PFSK-1 (cell line): ENCODE measurements at regions not wholly inside any gene's neighbourhood (a gene's known extent, or its start where the extent isn't known, plus 50 kb on each side); places are given as distances from the start of the nearest gene placed in this dataset.

ENCODE experiments used
- FOXP2 ChIP-seq: optimal IDR thresholded peaks from 2 replicates; pipeline ENCODE3; 2011; ENCODE audit warnings: borderline replicate concordance, control low read depth, inconsistent platforms; ENCODE audit not compliant: insufficient read depth; ENCODE audit errors: extremely low read length, extremely low read depth
- POLR2AphosphoS5 ChIP-seq: IDR thresholded peaks from 2 replicates; pipeline ENCODE4 v1.6.1; 2012; ENCODE audit warnings: low read depth, mild to moderate bottlenecking, control low read depth, low read length, moderate library complexity
- REST ChIP-seq, 2 experiments: IDR thresholded peaks; 2 replicates each; pipeline versions ENCODE4 v1.6.1 to v1.8.0; 2011 to 2012; ENCODE audit warnings: low read depth in 2 of 2, low read length in 2 of 2, control low read depth in 1 of 2, inconsistent platforms in 1 of 2, mild to moderate bottlenecking in 1 of 2, moderate library complexity in 1 of 2; ENCODE audit not compliant: insufficient read depth in 1 of 2
- SIN3A ChIP-seq: IDR thresholded peaks from 2 replicates; pipeline ENCODE4 v1.6.1; 2012; ENCODE audit warnings: mild to moderate bottlenecking, low read length, moderate library complexity, borderline replicate concordance; ENCODE audit not compliant: insufficient read depth
- TAF1 ChIP-seq: IDR thresholded peaks from 2 replicates; pipeline ENCODE4 v1.6.1; 2012; ENCODE audit warnings: low read length, control low read depth, borderline replicate concordance; ENCODE audit not compliant: insufficient read depth

GRCh38 chr18:11529081-11529480, 80.3 kb upstream of the SLC35G4 start:
- no peak for TF ChIP-seq FOXP2
- TF ChIP-seq TAF1: no peak
- TF ChIP-seq POLR2AphosphoS5: no peak
- TF ChIP-seq SIN3A: no peak
- TF ChIP-seq REST (IDR thresholded peaks at IDR 0.05; ENCODE audit: insufficient read depth in 1 of 2, low read depth in 2 of 2, low read length in 2 of 2): no peak

- TF ChIP-seq REST (IDR thresholded peaks at IDR 0.05; ENCODE audit: insufficient read depth in 1 of 2, low read depth in 2 of 2, low read length in 2 of 2) (no peak), TAF1 (no peak), SIN3A (no peak), POLR2AphosphoS5 (no peak)
Measured at GRCh38 chr18:11526675-11527074, 82.7 kb upstream of the SLC35G4 start.

GRCh38 chr18:11523804-11524203, 85.6 kb upstream of the SLC35G4 start:
- no peak for TF ChIP-seq POLR2AphosphoS5
- TF ChIP-seq FOXP2: no peak
- TF ChIP-seq SIN3A: no peak
- TF ChIP-seq REST (IDR thresholded peaks at IDR 0.05; ENCODE audit: insufficient read depth in 1 of 2, low read depth in 2 of 2, low read length in 2 of 2): no peak
- no peak for TF ChIP-seq TAF1

- TF ChIP-seq FOXP2: no peak
- no peak for TF ChIP-seq POLR2AphosphoS5
- TF ChIP-seq SIN3A: no peak
- TF ChIP-seq REST (IDR thresholded peaks at IDR 0.05; ENCODE audit: insufficient read depth in 1 of 2, low read depth in 2 of 2, low read length in 2 of 2): no peak
- no peak for TF ChIP-seq TAF1
Measured at GRCh38 chr18:11522992-11523391, 86.4 kb upstream of the SLC35G4 start.

GRCh38 chr18:11521853-11522252, 87.5 kb upstream of the SLC35G4 start:
- TF ChIP-seq REST (IDR thresholded peaks at IDR 0.05; ENCODE audit: insufficient read depth in 1 of 2, low read depth in 2 of 2, low read length in 2 of 2) (no peak), POLR2AphosphoS5 (no peak), SIN3A (no peak)
